ENCODE measurements at regions not wholly inside any gene's neighbourhood (a gene's known extent, or its start where the extent isn't known, plus 50 kb on each side); places are given as distances from the start of the nearest gene placed in this dataset.

GRCh38 chr9:91477106-91477505 lies 53.5 kb upstream of the NFIL3 start:
- no peak for DNase-seq
- Histone ChIP-seq H3K27me3 (ENCODE audit: insufficient read depth, low read depth) (no peaks in the 10 kb centered on the region), H3K4me3 (no peak overlapping the region), H3K9me2 (ENCODE audit: insufficient read depth) (no peaks in the 10 kb centered on the region), H3K36me3 (ENCODE audit: low read depth) (no peaks in the 10 kb centered on the region), H2AFZ (no peak overlapping the region), H4K20me1 (ENCODE audit: insufficient read depth) (no peaks in the 10 kb centered on the region), H3K79me2 (ENCODE audit: low read depth) (no peaks in the 10 kb centered on the region), H3K27ac (no peak overlapping the region), H3F3A (ENCODE audit: insufficient read depth, low read depth) (no peaks in the 10 kb centered on the region), H3K4me1 (replicated peaks; ENCODE audit: insufficient read depth) (no peaks in the 10 kb centered on the region), H3K4me2 (no peak overlapping the region), H3K9me3 (ENCODE audit: insufficient read depth, low read depth) (no peaks in the 10 kb centered on the region; the same call in 1 of the 2 replicates)
- POLR2A ChIA-PET (ENCODE audit: unreplicated experiment): no interaction called here
- CTCF ChIA-PET: no interaction called here
- intact Hi-C loops (cut with micrococcal nuclease; ENCODE audit: unreplicated experiment): no loop called here
- BruUV-seq (replicated peaks): no TSS peak
- no peak for TF ChIP-seq EZH2 (IDR thresholded peaks at IDR 0.05; ENCODE audit: low read depth)

- Histone ChIP-seq H3K79me2 (ENCODE audit: low read depth) (no peaks in the 10 kb centered on the region), H3K36me3 (ENCODE audit: low read depth) (no peaks in the 10 kb centered on the region), H3K4me3 (no peak overlapping the region), H3K9me2 (ENCODE audit: insufficient read depth) (no peaks in the 10 kb centered on the region), H3K27ac (no peak overlapping the region), H3K27me3 (ENCODE audit: insufficient read depth, low read depth) (no peaks in the 10 kb centered on the region), H3K4me1 (replicated peaks; ENCODE audit: insufficient read depth) (no peaks in the 10 kb centered on the region), H4K20me1 (ENCODE audit: insufficient read depth) (no peaks in the 10 kb centered on the region), H3K4me2 (no peak overlapping the region), H3K9me3 (ENCODE audit: insufficient read depth, low read depth) (no peaks in the 10 kb centered on the region; the same call in 1 of the 2 replicates), H2AFZ (no peak overlapping the region), H3F3A (ENCODE audit: insufficient read depth, low read depth) (no peaks in the 10 kb centered on the region)
- DNase-seq: peak in 1 of 2 experiments; percentile 38
- CTCF ChIA-PET: no interaction called here
- TF ChIP-seq CTCF (conservative IDR thresholded peaks at IDR 0.05) (no peak), EZH2 (IDR thresholded peaks at IDR 0.05; ENCODE audit: low read depth) (no peak)
- intact Hi-C loops (cut with micrococcal nuclease; ENCODE audit: unreplicated experiment): no loop called here
- POLR2A ChIA-PET (ENCODE audit: unreplicated experiment): no interaction called here
- no TSS peak for BruUV-seq (replicated peaks)
Measured at GRCh38 chr9:91474656-91475055, 51.0 kb upstream of the NFIL3 start.

Data from PC-9 (cell line).